HepG2 (cell line): ENCODE measurements at regions not wholly inside any gene's neighbourhood (a gene's known extent, or its start where the extent isn't known, plus 50 kb on each side); places are given as distances from the start of the nearest gene placed in this dataset.

Experiments used
- ATAC-seq: fragments of 200-7000 bp; cut with Tn5 transposase; 3 replicates; pipeline ENCODE4 v1.9.1; 2020; ENCODE audit warnings: mild to moderate bottlenecking, moderate library complexity
- BruUV-seq: library from RNA; stranded (reverse); fragments of 400-500 nt; replicated peaks from 2 replicates; lab custom pipeline; 2021; lab: Mats Ljungman, UMichigan
- CTCF ChIA-PET: fragments of 300-600 bp; formaldehyde crosslinking; extraction: SDS; loops from one replicate; lab custom pipeline; 2021; ENCODE audit warnings: low total read pairs, inconsistent platforms, low intra/inter-chr PET ratio; lab: Yijun Ruan, JAX
- POLR2A ChIA-PET: fragments of 350-600 bp; sonication (Branson Sonifier 250); formaldehyde crosslinking; loops from one replicate; lab custom pipeline; 2020; ENCODE audit warnings: antibody characterized with exemption, inconsistent platforms; lab: Yijun Ruan, JAX
- DNase-seq: peaks from one replicate; pipeline ENCODE4 v3.0.0-alpha.2; 2015; ENCODE audit warnings: low spot score
- FAIRE-seq: peaks from 3 replicates; lab custom pipeline; 2011; peaks lifted over from hg19 to GRCh38; lab: Jason Lieb, UNC
- H2AFZ ChIP-seq: one replicate; pipeline ENCODE4 v1.6.1; 2011; ENCODE audit warnings: low read length, inconsistent platforms
- H3K27ac ChIP-seq: fragments of 300-600 bp; 3 replicates; pipeline ENCODE4 v1.8.0; 2011; ENCODE audit warnings: mixed run types, mild to moderate bottlenecking, mixed read lengths, low read length, inconsistent platforms; ENCODE audit not compliant: insufficient read depth; ENCODE audit errors: extremely low read length
- H3K27me3 ChIP-seq, 2 experiments: fragments of 200-600 bp in 1 of 2; 2 replicates in 1 of 2; 3 replicates in 1 of 2; pipeline versions ENCODE4 v1.6.0 to v1.8.0; 2011; ENCODE audit warnings: low read length in 2 of 2, mild to moderate bottlenecking in 2 of 2, moderate library complexity in 2 of 2, inconsistent platforms in 1 of 2; ENCODE audit not compliant: insufficient read depth in 2 of 2, control insufficient read depth in 1 of 2
- H3K36me3 ChIP-seq, 2 experiments: fragments of 200-600 bp in 1 of 2; replicated peaks in 1 of 2; 2 replicates in 1 of 2; 3 replicates in 1 of 2; pipeline versions ENCODE4 v1.5.1 to v1.8.0; 2011; ENCODE audit warnings: low read length in 2 of 2, inconsistent platforms in 1 of 2; ENCODE audit not compliant: insufficient read depth in 2 of 2, control insufficient read depth in 1 of 2
- H3K4me1 ChIP-seq: 2 replicates; pipeline ENCODE4 v1.5.1; 2012; ENCODE audit warnings: low read length, inconsistent platforms; ENCODE audit not compliant: insufficient read depth
- H3K4me2 ChIP-seq: 2 replicates; pipeline ENCODE4 v1.6.0; 2011; ENCODE audit warnings: low read depth, low read length, inconsistent platforms
- H3K4me3 ChIP-seq, 3 experiments: fragments of 200-600 bp in 1 of 3; sonication (generic), shearing (Covaris generic) in 1 of 3; replicated peaks in 1 of 3; 2 replicates each; pipeline ENCODE4 v1.5.1; 2011 to 2016; ENCODE audit warnings: low read length in 3 of 3, inconsistent platforms in 2 of 3, low read depth in 2 of 3, mild to moderate bottlenecking in 2 of 3, control low read depth in 1 of 3, mixed read lengths in 1 of 3; ENCODE audit not compliant: insufficient read depth in 1 of 3
- H3K79me2 ChIP-seq: one replicate; pipeline ENCODE4 v1.6.1; 2011; ENCODE audit warnings: low read length, inconsistent platforms; ENCODE audit not compliant: insufficient read depth
- H3K9ac ChIP-seq: 2 replicates; pipeline ENCODE4 v1.6.0; 2011; ENCODE audit warnings: mild to moderate bottlenecking, low read depth, low read length, inconsistent platforms; ENCODE audit not compliant: insufficient read depth
- H3K9me3 ChIP-seq: 2 replicates; pipeline ENCODE4 v1.5.1; 2012; ENCODE audit warnings: mild to moderate bottlenecking, low read length
- H4K20me1 ChIP-seq: 2 replicates; pipeline ENCODE4 v1.6.0; 2011; ENCODE audit warnings: inconsistent platforms, mild to moderate bottlenecking, low read length, moderate library complexity; ENCODE audit not compliant: insufficient read depth
- ASH2L ChIP-seq: fragments of 300-600, 200-600 bp; sonication (generic); IDR thresholded peaks from 2 replicates; pipeline ENCODE4 v1.7.0; 2017; ENCODE audit warnings: low read depth, mild to moderate bottlenecking, moderate library complexity, mixed read lengths, low read length; ENCODE audit not compliant: insufficient read length
- ATF7-NPFF ChIP-seq: sonication (generic); formaldehyde crosslinking; IDR thresholded peaks from 2 replicates; pipeline ENCODE4 v1.8.1; 2023; ENCODE audit warnings: mild to moderate bottlenecking, low read depth, missing genetic modification reagents, moderate library complexity
- BRD4 ChIP-seq: sonication (generic); formaldehyde crosslinking; IDR thresholded peaks from 2 replicates; pipeline ENCODE4 v1.4.0; 2020; ENCODE audit warnings: missing genetic modification reagents
- CBX5 ChIP-seq: sonication (generic); formaldehyde crosslinking; IDR thresholded peaks from 2 replicates; pipeline ENCODE4 v1.4.0; 2020; ENCODE audit warnings: missing genetic modification reagents, borderline replicate concordance
- MAFF ChIP-seq: IDR thresholded peaks from 2 replicates; pipeline ENCODE4 v1.6.1; 2011; ENCODE audit warnings: low read depth, low read length, improper control_type of control experiment
- MAFG ChIP-seq: sonication (generic); formaldehyde crosslinking; IDR thresholded peaks from 2 replicates; pipeline ENCODE4 v1.5.1; 2020; ENCODE audit warnings: mild to moderate bottlenecking, missing genetic modification reagents
- NFE2L1 ChIP-seq: sonication (generic); formaldehyde crosslinking; IDR thresholded peaks from 2 replicates; pipeline ENCODE4 v1.4.0; 2020; ENCODE audit warnings: missing genetic modification reagents, mild to moderate bottlenecking, borderline replicate concordance
- NFIC ChIP-seq: IDR thresholded peaks from 2 replicates; pipeline ENCODE4 v1.6.1; 2012; ENCODE audit warnings: mild to moderate bottlenecking, low read length, inconsistent platforms
- PRMT3 ChIP-seq: sonication (generic); formaldehyde crosslinking; IDR thresholded peaks from 2 replicates; pipeline ENCODE4 v1.8.1; 2022; ENCODE audit warnings: low read depth, mild to moderate bottlenecking, moderate library complexity, missing genetic modification reagents, borderline replicate concordance
- TOPORS ChIP-seq: sonication (generic); formaldehyde crosslinking; IDR thresholded peaks from 2 replicates; pipeline ENCODE4 v1.8.0; 2023; ENCODE audit warnings: mild to moderate bottlenecking, missing genetic modification reagents
- ZC3H4 ChIP-seq: sonication (generic); formaldehyde crosslinking; IDR thresholded peaks from 2 replicates; pipeline ENCODE4 v1.4.0; 2020; ENCODE audit warnings: missing genetic modification reagents, borderline replicate concordance
- ZNF230 ChIP-seq: sonication (generic); formaldehyde crosslinking; IDR thresholded peaks from 2 replicates; pipeline ENCODE4 v1.4.0; 2020; ENCODE audit warnings: mild to moderate bottlenecking, missing genetic modification reagents
- ZNF674 ChIP-seq: sonication (generic); formaldehyde crosslinking; IDR thresholded peaks from 2 replicates; pipeline ENCODE4 v1.5.0; 2020; ENCODE audit warnings: low read depth, mild to moderate bottlenecking, missing genetic modification reagents
- ZNF775 ChIP-seq: sonication (generic); formaldehyde crosslinking; IDR thresholded peaks from 2 replicates; pipeline ENCODE4 v1.4.0; 2020; ENCODE audit warnings: missing genetic modification reagents, mild to moderate bottlenecking, moderate library complexity, borderline replicate concordance
- ZNF879 ChIP-seq: sonication (generic); formaldehyde crosslinking; IDR thresholded peaks from 2 replicates; pipeline ENCODE4 v1.8.1; 2023; ENCODE audit warnings: missing genetic modification reagents
- WGBS: methylation state at CpG from one replicate; pipeline ENCODE4 v1.1.6; 2017; ENCODE audit warnings: low lambda C conversion rate; 5-methylcytosine and 5-hydroxymethylcytosine counted together
- in situ Hi-C: cut with HindIII; loops from 2 replicates; pipeline ENCODE4 v1.10.0; 2017; ENCODE audit warnings: low pct_unique_long_range_greater_than_20kb; ENCODE audit not compliant: extremely low pct_ligation_motif_present
- intact Hi-C: fragments of 100-400 bp; cut with micrococcal nuclease; formaldehyde crosslinking; loops from one replicate; pipeline ENCODE4 v1.10.0; 2022; ENCODE audit not compliant: unreplicated experiment
- TF ChIP-seq, protein P1 (sequence below): sonication (generic); formaldehyde crosslinking; IDR thresholded peaks from 2 replicates; pipeline ENCODE4 v1.4.0; 2020; ENCODE audit warnings: missing genetic modification reagents, borderline replicate concordance
- TF ChIP-seq, protein P2 (sequence below): IDR thresholded peaks from 2 replicates; pipeline ENCODE4 v1.6.1; 2016; ENCODE audit warnings: low read depth, control low read depth

DNA sequence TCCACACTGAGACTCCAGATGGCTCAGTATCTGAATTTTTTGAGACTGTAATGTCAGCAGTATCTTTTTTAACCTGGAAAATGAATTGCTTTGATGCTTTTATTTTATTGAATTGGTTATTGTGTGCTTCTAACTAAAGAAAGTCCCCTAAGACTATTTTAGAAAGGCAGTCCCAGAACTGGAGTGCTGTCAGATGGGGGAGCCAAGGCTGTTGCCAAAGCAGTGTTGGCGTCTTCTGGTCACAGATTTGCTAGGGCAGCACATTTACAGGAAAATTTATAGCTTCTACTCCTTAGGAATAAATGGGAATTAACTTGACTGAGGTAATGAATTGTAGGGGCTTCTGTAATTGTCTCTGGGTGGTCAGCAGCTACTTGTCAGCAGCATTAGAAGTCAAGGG is 157.1 kb upstream of the ARHGAP5 start:
- Histone ChIP-seq H3K27ac (no peak overlapping the region), H3K79me2 (no peaks in the 10 kb centered on the region), H3K4me2 (no peak overlapping the region), H3K9me3 (no peaks in the 10 kb centered on the region), H3K36me3 (no peaks in the 10 kb centered on the region), H3K9ac (no peak overlapping the region), H3K4me3 (no peak overlapping the region), H3K27me3 (no peaks in the 10 kb centered on the region; a peak in 1 of 5 replicates), H3K4me1 (no peaks in the 10 kb centered on the region), H2AFZ (no peak overlapping the region), H4K20me1 (no peaks in the 10 kb centered on the region)
- POLR2A ChIA-PET: no interaction called here
- FAIRE-seq (no peak), ATAC-seq (no peak), DNase-seq (no peak)
- WGBS: 14% methylated on average over 1 of the region's 1 CpG
- TF ChIP-seq ZNF775 (CRISPR knock-in tag): no peak
- no peak for TF ChIP-seq ZNF879 (CRISPR knock-in tag)
- no peak for TF ChIP-seq BRD4 (CRISPR knock-in tag)
- no peak for TF ChIP-seq ATF7-NPFF (CRISPR knock-in tag)
- no peak for TF ChIP-seq ZNF674
- TF ChIP-seq ASH2L: no peak
- TF ChIP-seq CBX5 (CRISPR knock-in tag): no peak
- TF ChIP-seq ZC3H4 (CRISPR knock-in tag): no peak
- TF ChIP-seq TOPORS (CRISPR knock-in tag): no peak
- no peak for TF ChIP-seq MAFF
- TF ChIP-seq, protein P1, sequence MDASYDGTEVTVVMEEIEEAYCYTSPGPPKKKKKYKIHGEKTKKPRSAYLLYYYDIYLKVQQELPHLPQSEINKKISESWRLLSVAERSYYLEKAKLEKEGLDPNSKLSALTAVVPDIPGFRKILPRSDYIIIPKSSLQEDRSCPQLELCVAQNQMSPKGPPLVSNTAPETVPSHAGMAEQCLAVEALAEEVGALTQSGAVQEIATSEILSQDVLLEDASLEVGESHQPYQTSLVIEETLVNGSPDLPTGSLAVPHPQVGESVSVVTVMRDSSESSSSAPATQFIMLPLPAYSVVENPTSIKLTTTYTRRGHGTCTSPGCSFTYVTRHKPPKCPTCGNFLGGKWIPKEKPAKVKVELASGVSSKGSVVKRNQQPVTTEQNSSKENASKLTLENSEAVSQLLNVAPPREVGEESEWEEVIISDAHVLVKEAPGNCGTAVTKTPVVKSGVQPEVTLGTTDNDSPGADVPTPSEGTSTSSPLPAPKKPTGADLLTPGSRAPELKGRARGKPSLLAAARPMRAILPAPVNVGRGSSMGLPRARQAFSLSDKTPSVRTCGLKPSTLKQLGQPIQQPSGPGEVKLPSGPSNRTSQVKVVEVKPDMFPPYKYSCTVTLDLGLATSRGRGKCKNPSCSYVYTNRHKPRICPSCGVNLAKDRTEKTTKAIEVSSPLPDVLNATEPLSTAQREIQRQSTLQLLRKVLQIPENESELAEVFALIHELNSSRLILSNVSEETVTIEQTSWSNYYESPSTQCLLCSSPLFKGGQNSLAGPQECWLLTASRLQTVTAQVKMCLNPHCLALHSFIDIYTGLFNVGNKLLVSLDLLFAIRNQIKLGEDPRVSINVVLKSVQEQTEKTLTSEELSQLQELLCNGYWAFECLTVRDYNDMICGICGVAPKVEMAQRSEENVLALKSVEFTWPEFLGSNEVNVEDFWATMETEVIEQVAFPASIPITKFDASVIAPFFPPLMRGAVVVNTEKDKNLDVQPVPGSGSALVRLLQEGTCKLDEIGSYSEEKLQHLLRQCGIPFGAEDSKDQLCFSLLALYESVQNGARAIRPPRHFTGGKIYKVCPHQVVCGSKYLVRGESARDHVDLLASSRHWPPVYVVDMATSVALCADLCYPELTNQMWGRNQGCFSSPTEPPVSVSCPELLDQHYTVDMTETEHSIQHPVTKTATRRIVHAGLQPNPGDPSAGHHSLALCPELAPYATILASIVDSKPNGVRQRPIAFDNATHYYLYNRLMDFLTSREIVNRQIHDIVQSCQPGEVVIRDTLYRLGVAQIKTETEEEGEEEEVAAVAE (CRISPR knock-in tag): no peak
- TF ChIP-seq, protein P2, sequence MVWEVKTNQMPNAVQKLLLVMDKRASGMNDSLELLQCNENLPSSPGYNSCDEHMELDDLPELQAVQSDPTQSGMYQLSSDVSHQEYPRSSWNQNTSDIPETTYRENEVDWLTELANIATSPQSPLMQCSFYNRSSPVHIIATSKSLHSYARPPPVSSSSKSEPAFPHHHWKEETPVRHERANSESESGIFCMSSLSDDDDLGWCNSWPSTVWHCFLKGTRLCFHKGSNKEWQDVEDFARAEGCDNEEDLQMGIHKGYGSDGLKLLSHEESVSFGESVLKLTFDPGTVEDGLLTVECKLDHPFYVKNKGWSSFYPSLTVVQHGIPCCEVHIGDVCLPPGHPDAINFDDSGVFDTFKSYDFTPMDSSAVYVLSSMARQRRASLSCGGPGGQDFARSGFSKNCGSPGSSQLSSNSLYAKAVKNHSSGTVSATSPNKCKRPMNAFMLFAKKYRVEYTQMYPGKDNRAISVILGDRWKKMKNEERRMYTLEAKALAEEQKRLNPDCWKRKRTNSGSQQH: no peak
- TF ChIP-seq PRMT3 (CRISPR knock-in tag): no peak
- TF ChIP-seq ZNF230: no peak
- no peak for TF ChIP-seq MAFG (CRISPR knock-in tag)
- no peak for TF ChIP-seq NFIC
- TF ChIP-seq NFE2L1 (CRISPR knock-in tag): no peak
- in situ Hi-C loops: loop anchor here (10.0 kb wide), 1 partner anchor 545 kb away; no protein-coding TSS in a partner anchor
- no TSS peak for BruUV-seq
- CTCF ChIA-PET: no interaction called here
- intact Hi-C loops: no loop called here
